ENCODE measurements at regions not wholly inside any gene's neighbourhood (a gene's known extent, or its start where the extent isn't known, plus 50 kb on each side); places are given as distances from the start of the nearest gene placed in this dataset.
"Not testable (repeated sequence)": the region's sequence is repeated elsewhere in the genome, so short reads cannot be mapped to it uniquely, and the experiment has no call there.

DNA sequence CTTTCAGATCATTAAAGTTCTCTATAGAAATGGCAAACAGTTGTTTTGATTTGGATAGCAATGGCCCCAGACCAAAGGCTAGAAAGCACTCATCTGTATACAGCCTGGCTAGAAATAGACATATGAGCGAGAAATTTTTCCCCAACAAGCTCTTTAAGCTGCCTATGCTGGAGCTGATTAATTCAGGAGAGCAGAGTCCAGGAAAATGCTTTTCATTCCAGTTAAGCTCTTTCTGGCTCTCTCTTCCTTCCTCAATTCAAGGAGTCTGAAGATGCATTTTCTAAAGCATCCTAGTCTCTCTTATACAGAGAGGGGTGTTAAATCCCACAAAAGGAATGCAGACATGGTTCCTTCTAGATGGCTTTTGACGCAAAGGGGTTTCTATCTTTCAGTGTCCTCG, 141.7 kb upstream of the RAI2 start:
- no peak for DNase-seq

DNA sequence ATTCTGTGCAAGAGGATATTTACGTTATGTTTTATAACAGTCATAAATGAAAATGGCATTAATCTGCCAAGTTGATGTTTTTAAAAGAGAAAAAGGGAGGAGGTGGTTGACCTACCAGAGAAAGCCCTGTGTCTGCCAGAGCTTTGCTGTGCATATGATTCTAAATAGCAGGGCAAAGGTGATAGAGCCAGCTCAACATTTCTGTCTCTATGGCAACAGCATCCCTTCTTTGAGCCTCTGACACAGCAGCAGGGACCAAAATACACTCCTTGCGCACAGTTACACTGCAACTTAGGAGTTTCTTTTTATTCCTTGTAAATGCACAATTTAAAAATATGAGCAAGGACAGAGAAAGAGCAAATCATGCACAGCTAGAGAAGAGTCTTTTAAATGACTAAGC, 133.3 kb upstream of the RAI2 start:
- DNase-seq, result no peak

DNA sequence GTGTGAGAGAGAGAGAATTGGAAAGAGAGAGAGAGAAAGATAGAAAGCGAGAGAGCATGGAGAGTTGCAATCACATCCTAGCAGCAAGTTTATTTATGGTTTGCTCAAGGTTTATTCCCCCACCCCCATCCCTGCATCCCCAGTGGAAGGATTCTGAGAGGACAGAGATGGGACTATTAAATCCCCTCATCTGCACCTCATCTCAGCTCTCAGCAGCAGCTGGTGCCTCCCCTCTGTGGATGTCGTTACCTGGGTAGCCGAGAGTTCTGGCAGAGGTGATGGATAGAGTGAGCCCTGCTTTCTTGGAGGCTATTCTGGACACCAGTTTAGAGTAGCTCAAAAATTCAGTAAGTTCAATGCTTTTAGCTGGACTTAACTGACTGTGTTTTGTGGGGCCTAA, 132.0 kb upstream of the RAI2 start:
- no peak for DNase-seq

DNA sequence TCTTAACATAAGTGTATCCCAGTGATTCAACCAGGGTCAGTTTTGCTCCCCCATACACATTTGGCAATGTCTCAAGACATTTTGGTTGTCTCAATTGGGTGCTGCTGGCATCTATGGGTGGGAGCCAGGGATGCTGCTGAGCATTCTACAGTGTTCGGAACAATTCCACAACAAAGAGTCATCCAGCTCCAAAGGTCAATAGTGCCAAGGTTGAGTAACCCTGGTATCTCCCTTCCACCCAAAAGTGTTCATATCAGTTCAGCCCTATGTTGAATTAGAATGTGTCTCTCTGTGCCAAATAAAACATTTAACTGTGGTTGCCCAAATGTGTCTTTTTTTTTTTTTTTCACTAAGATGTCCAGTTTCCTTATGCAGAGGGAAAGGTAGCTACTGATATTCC, 129.4 kb upstream of the RAI2 start:
- DNase-seq, result no peak

DNA sequence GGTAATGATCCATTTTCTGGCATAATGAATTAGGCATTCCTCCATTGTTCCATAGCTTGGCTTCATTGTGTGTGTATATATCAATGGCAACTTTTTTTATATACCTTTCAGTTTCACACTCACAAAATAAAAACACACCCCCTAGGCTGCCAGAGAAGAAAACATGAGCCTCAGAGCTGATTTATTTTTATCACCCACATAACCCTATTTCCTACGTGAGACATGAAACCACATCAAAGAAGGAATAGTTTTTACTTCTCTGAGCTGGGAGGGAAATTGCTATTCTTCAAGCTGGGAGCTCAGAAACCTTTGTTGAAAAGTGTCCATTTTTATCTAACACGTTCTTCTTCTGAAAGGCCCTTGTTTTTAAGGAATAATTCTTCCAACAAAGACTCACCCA, 126.7 kb upstream of the RAI2 start:
- no peak for DNase-seq

DNA sequence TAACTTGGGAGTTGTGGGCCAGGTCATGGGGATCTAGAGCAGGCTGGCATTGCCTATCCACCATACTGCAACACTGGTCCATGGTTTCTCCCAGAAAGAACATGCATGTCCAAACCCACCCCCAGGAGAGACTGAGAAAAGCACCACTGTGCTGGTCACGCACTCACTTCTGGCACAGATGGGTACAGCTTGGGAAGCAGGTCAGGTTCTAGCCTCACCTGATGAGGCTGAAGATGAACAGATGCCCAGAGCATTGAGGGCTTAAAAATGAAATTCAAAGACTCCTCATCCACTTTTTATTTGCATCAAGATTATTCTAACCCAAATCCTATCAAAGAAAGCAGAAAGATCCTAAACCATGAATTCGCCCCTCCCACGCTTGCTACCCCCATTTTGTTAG, 125.9 kb upstream of the RAI2 start:
- DNase-seq, result no peak

DNA sequence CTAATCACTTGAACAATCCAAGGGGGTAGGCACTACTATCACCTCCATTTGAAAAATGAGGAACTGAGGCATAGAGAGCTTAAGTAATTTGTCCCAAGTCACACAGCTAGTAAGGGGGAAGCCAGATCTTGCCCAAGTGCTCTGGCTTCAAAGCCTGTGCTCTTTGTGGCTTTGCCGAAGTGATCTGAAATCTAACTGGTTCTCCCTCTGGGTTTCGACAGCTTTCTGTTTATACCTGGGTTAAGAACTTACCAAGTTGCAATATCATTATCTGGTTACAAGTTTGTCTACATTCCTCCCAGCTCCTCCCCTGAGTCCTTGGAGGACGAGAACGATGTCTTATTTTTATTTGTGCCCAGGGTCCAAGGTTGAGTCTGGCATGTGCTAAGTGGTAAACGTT, 125.3 kb upstream of the RAI2 start:
- DNase-seq, result no peak

DNA sequence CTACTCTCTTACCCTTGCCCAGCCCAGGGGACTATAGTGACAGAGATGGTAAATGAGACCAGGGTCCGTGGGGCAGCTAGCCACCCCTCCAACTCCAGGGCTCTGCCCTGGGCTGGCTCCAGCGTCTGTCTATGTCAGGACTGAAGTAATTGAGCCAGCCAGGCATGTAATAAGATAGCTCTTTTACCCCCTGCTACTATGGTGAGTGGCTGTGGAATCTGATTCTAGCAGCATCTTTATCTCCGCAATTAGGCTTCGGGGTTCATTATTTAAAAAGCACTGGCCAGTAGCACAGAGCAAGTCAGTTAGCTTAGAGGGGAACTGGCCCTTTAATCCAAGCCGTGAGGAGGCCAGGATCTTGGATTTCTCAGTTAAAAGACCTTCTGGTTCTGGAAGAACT, 123.3 kb upstream of the RAI2 start:
- DNase-seq, result no peak

DNA sequence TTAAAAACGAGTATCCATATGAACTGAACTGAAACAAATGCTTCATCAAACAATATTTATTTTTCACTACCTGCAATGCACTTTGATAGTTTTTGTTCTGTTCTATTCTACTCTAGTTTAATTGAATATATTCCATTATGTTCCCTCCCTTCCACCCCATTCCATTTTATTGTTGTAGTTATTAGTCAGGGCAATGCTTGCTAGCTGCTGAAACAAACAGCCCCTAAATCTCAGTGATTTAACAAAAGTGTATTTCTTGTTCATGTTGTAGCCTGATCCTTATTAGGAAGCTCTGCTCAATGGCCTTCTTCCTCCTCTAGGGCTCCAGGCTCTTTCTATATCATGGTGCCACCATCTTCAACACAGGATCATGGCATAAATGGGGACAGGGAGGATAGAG, 122.3 kb upstream of the RAI2 start:
- DNase-seq, result no peak

DNA sequence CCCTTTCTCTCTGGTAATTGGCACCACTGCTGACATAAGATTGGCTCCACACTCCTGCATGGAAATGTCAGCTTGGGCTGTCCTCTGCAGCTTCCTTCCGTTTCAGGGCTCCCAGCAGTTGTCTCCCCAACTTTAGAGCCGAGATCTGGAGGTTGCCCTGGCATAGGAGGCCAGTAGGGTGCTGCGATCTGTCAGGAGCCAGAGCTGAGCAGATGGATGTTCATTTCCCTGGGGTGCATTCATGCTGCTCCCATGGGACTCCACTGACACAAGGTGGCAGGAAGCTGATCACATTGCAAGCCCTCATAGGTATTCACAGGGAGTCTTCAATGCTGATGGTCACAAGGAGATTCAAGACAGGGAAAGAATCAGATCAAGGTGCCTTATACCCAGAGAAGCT, 116.6 kb upstream of the RAI2 start:
- no peak for DNase-seq

DNA sequence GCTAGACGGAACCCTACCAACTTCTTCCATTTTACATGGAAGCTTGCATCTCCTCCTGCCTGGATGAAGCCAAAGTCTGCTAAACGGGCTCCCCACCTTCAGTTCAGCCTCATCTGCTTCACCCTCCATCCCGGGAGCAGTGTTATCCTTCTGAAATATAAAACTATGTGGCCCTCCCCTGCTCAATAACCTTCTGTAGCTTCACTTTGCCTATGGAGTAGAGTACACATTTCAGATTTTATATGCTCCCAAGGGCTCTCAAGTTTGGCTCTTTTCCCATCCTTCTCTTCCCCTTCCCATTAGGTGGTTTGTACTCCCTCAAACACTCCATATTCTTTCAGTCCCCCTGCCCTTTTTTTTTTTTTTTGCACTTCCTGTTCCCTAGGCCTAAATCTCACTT, 115.9 kb upstream of the RAI2 start:
- DNase-seq, result no peak

DNA sequence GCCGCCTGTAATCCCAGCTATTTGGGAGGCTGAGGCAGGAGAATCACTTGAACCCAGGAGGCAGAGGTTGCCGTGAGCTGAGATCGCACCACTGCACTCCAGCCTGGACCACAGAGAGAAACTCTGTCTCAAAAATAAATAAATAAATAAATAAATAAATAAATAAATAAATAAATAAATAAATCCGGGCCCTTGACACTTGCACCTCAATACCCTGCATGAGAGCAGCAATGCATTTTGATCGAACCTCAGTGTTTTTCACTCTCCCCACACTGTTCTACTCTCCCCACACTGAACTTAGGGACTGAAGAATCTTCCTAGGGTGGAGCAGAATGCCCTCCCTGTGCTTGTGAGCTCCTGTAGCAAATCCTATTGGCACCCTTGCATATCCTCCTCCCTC, 114.3 kb upstream of the RAI2 start:
- not testable (repeated sequence) for DNase-seq

DNA sequence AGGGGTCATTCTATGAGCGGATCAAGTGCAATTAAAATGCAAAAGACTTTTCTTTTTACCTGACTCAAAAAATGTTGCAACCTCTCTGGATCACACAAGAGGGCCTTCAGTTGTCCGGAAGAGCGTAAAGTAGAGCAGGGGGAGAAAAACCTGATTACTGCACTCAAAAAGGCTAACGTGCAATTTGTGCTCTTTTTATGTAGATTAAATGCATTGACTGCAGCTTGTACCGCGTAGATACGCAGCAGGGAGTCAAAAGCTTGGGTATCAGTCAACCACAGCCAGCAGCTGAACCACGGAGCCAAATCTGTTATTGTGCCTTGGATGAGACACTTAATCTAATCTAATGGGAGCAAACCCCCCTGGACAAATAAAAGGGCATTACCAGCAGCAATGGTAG, 107.3 kb upstream of the RAI2 start:
- DNase-seq, result no peak

DNA sequence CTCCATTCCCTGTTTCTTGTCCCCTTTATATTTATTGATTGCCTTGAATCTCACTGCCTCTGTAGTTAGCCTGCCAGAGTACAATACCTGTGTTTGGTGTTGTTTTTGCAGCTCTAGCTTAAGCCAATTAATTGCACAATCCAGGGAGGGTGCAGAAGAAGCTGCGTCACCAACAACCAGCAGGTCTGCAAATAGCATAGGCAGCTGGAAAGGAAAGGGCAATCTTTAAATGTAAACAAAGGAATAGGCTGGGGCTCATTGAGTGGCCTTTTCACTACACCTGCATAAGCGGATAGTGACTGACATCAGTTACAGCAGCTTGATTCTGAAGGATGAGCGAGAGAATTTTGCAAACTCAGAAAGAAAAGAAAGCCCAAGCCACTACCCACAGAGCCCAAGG, 106.8 kb upstream of the RAI2 start:
- peak; percentile 86 to 89 for DNase-seq

DNA sequence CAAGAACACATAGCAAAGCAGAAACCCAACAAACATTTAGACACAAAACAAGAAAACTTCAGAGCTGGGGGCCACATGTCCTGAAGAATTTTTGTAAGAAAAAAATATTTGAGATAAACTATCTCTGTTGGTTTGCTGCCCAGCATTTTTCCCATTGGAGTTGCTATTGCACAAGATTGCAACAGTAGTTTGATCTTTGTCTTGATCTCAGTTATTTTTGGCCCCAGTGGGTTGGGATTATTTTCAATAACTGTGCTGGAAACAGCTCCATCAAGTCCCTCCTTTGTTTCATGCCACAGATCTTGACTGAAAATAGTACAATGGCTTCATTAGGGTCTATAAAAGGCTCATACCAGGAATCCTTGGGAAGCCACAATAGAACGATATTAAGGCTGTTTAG, 103.8 kb upstream of the RAI2 start:
- no peak for DNase-seq

DNA sequence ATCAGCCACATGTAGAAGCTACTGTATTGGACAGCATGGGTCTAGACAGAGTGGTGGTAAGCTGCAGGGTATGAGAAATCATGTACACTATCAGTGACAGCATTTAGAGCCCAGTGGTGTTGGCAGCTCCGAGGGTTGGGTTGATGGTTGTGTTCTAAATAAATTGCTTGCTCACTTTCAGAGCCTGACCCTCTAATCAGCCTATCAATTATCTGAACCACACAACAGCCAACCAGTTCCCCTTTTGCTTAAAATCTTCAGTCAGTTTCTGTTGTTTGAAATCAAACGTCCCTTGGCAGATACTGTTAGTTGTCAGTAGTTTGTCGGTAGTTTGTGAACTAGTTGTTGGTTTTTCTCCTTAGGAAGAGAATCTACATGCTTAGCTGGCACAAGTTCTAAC, 99.8 kb upstream of the RAI2 start:
- DNase-seq, result no peak

DNA sequence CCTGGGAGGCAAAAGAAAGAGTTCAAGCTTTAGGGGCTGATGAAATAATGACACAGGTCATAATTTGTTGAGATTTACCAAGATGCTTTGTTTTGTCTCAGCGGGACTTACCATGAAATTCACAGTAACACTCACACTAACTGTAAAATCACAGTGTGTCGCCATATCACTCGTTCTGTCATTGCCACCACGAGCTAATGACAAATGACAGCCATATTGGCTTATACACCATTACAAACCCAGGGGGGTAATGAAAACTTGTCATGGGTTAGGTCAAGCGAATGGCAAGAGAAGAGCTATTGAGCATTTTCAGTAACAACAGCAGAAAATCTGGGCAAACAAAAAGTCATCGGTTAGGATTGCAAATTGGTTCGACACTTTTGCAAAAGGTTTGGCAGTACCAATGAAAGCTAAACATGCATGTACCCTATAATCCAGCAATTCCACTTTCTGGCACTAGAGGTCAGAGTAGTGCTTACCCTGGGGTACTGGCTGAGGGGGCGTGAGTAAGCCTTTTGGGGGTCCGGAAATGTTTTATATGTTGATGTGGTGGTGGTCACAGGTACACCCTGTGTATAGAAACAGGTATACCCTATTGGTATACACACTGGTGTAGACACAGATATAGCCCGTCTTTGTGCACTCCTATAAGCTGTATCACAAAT, 83.9 kb upstream of the RAI2 start:
- no peak for DNase-seq

DNA sequence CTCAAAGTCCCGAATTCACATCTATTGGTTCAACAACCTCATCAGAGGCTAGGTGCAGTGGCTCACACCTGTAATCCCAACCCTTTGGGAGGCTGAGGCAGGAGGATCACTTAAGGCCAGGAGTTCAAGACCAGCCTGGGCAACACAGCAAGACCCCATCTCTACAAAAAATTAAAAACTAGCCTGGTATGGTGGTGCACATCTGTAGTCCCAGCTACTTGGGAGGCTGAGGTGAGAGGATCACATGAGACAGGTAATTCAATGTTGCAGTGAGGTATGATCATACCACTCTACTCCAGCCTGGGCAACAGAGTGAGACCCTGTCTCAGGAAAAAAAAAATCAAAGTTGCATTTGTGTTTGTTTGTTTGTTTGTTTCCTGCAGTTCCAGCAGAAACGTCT, 80.1 kb upstream of the RAI2 start:
- DNase-seq, result not testable (repeated sequence)

DNA sequence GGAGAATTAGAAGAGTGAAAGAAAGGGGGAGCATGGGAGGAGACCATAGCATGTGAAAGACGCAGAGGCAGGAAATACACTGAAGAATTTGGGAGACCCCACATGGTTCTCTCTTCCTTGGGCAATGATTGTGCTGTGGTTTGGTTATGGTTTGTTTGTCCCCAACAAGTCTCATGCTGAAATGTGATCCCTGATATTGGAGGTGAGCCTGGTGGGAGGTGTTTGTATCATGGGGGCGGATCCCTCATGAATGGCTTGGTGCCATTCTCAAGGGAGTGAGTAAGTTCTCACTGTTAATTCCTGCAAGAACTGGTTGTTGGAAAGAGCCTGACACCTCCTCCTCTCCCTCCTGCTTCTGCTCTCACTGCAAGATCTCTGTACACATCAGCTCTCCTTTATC, 78.6 kb upstream of the RAI2 start:
- DNase-seq, result no peak

DNA sequence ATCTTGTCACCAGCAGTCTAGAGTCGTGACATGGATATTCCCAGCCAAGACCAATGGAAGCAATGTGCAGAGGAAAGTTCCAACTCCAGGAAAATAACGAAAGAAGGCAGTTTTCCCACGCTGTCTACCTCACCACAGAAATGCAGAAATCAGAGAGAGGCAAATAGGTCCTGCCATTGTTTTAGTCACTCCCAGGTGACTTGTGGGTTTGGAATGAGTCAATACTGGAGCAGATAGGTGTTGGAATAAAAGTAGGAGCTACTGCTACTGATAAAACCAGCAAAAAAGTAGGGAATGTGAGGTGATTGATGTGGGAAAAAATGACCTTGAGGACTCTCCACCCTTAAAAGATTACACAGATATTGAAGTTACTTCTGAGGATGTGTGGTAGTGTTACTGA, 72.8 kb upstream of the RAI2 start:
- no peak for DNase-seq

DNA sequence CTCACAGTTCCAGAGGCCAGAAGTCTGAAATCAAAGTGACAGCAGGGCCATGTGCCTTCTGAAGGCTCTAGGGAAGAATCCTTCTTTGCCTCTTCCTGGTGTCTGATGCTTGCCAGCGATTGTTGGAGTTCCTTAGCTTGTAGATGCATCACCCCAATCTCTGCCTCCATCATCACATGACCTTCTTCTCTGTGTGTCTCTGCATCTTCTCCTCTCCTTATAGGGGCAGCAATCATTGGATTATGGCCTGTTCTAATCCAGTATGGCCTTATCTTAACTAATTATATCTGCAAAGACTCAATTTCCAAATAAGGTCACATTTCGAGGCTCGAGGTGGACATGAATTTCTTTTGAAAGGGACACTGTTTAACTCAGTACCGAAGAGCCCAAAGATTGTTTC, 71.7 kb upstream of the RAI2 start:
- DNase-seq, result no peak

DNA sequence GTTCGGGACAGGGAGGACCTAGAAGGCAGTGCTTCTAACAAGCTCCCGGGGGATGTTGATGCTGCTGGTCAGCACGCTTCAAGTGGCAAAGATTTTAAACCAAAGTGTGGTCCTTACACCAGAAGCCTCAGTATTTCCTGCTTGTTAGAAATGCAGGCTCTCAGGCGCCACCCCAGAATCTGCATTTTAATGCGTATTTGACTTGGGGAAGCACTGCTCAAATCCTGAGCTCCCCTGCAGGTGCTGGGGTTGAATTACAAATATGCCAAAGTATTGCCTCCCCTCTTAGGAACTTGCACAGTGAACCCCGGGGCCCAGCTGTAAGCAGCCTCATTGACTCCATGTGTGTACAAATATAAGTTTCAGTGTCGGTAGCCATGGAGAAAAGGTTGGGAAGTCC, 70.8 kb upstream of the RAI2 start:
- no peak for DNase-seq

DNA sequence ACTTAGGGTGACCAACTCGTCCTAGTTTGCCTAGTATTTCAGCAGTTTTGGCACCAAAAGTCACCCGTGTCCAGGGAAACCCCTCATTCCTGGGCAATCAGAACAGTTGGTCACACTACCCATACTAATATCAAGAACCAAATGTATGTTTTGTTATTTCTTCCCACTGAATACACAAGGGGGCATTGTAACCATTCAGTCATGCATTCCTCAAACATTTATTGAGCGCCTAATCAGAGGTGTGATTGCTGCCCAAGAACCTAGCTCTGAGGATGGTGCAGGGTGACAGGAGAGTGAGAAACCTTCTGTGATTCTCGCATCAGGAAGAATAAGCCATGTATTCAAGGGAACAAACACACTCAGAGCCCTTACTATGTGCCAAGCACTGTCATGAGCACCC, 69.8 kb upstream of the RAI2 start:
- DNase-seq, result no peak

DNA sequence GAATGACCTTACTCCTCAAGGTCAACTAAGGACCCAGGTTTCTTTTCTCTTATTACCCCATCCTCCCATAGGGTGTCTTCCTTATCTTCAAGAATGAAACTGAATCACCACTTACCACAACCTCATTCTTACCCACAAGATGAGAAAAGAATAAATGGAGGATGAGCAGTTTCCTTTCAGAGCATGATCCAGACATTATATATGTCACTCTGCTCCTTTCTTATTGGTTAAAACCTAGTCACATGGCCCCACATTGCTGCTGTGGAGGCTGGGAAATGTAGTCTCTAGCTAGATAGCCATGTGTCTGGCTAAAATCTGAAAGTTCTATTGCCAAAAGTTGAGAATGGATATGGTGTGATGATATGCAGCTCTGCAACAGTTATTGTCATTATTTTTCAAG, 62.4 kb upstream of the RAI2 start:
- no peak for DNase-seq

DNA sequence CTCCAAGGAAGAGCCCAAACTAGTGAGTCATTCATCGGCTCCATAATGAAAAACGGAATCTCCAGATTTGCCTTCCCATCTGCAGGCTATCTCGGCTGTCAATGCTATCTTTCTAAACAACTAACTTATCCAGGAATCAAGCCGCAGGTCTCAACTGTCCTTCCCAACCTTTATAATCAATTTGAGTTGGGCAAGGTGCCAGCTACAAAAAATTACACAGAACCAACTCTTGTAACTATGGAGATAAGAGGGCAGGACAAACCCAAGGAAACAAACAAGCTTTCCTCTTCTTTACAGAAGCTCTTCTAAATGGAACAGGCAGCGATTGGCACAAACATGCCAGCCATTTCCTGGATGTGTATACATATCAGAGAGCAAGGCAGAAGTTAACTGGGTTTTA, 61.2 kb upstream of the RAI2 start:
- DNase-seq, result no peak

DNA sequence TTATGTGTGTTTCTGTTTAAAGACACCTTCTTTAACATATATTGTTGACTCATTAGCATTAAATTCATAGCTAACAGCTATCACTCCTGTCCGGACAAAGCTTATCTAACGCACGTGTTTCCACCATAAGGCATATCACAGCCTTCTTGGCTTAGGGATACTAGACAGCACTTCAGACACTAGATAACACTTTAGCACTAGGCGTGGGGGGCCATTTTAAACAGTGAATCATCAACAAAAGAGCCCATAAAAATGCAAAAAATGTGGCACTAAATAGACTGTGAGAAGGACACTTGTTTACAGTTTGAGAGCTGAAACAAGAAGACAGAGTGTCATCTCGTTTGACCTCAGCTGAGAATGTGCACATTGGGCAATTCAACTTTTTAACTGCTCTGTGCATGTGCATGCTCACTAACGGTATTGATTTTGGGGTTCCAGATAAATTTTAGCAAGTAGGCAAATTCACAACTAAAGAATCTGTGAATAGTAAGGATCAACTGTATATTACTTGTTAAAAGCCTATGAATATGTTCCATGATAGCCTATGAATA, 58.9 kb upstream of the RAI2 start:
- DNase-seq, result no peak

Data from SHP77 (cell line).